ENCODE measurements at regions not wholly inside any gene's neighbourhood (a gene's known extent, or its start where the extent isn't known, plus 50 kb on each side); places are given as distances from the start of the nearest gene placed in this dataset.

- WGBS (ENCODE audit: insufficient coverage, insufficient replicate concordance, low lambda C conversion rate, missing lambda C conversion rate) = 54% methylated on average over 6 of the region's 6 CpGs
- no TSS peak for BruUV-seq (replicated peaks)
- POLR2A ChIA-PET = no interaction called here
Observed at GRCh38 chr10:28982974-28983373, 305.7 kb downstream of the BAMBI start.

More at GRCh38 chr10:28982974-28983373, 305.7 kb downstream of the BAMBI start:
- ChIA-PET RAD21 (ENCODE audit: unreplicated experiment) (no interaction called here), CTCF (no interaction called here), SMC1A (ENCODE audit: uncharacterized antibody, unreplicated experiment) (no interaction called here)
- H4K20me1 ChIP-seq (ENCODE audit: control insufficient read depth, insufficient read depth) = no peaks in the 10 kb centered on the region
- no peak for TF ChIP-seq CHD4 (IDR thresholded peaks at IDR 0.05)
- no peak for TF ChIP-seq BCL3 (IDR thresholded peaks at IDR 0.05; ENCODE audit: borderline replicate concordance, insufficient read depth, low read depth, low read length, poor library complexity, severe bottlenecking)
- no peak for TF ChIP-seq NFXL1 (IDR thresholded peaks at IDR 0.05; ENCODE audit: borderline replicate concordance)
- TF ChIP-seq BRCA1 (IDR thresholded peaks at IDR 0.05; ENCODE audit: low read depth, low read length) = no peak
- TF ChIP-seq RELA (IDR thresholded peaks at IDR 0.05; ENCODE audit: borderline replicate concordance, partially characterized antibody) = no peak
- TF ChIP-seq STAT1 (conservative IDR thresholded peaks at IDR 0.05) = no peak
- TF ChIP-seq USF1 (IDR thresholded peaks at IDR 0.05; ENCODE audit: borderline replicate concordance, extremely low read length, insufficient read depth, low read depth, low read length) = no peak
- no peak for TF ChIP-seq NFYB (IDR thresholded peaks at IDR 0.05; ENCODE audit: insufficient read depth, low read depth, low read length)
- no peak for TF ChIP-seq ZNF24 (IDR thresholded peaks at IDR 0.05)
- no peak for TF ChIP-seq E2F8 (IDR thresholded peaks at IDR 0.05; ENCODE audit: low read depth, partially characterized antibody)
- no peak for TF ChIP-seq SKIL (IDR thresholded peaks at IDR 0.05; ENCODE audit: low read depth, poor library complexity, severe bottlenecking)
- TF ChIP-seq NBN (IDR thresholded peaks at IDR 0.05) = no peak
- TF ChIP-seq IKZF2 (IDR thresholded peaks at IDR 0.05) = no peak
- no peak for TF ChIP-seq SMAD1 (IDR thresholded peaks at IDR 0.05; ENCODE audit: low read depth, partially characterized antibody)
- no peak for TF ChIP-seq KDM1A (IDR thresholded peaks at IDR 0.05; ENCODE audit: borderline replicate concordance)
- no peaks in the 10 kb centered on the region for H3K4me1 ChIP-seq (ENCODE audit: control insufficient read depth, insufficient read depth, low read length)
- intact Hi-C loops (cut with micrococcal nuclease; ENCODE audit: unreplicated experiment) = no loop called here
- no peak overlapping the region for H3K4me2 ChIP-seq (ENCODE audit: control insufficient read depth, insufficient read depth)
- in situ Hi-C loops (cut with MboI) = no loop called here
- H3K27me3 ChIP-seq (replicated peaks in 1 of 2; ENCODE audit: control insufficient read depth in 2 of 2, insufficient read depth in 2 of 2, low read length in 1 of 2) = no peaks in the 10 kb centered on the region
- no peak for DNase-seq (ENCODE audit: low read depth, low spot score)
- no peak overlapping the region for H3K27ac ChIP-seq (ENCODE audit: control insufficient read depth, insufficient read depth)
- no peak overlapping the region for H3K9ac ChIP-seq (ENCODE audit: control insufficient read depth, insufficient read depth, low read length)
- no peaks in the 10 kb centered on the region for H3K79me2 ChIP-seq (ENCODE audit: control insufficient read depth, insufficient read depth, low read length)
- H2AFZ ChIP-seq (ENCODE audit: control insufficient read depth, low read depth, low read length) = no peak overlapping the region
- H3K9me3 ChIP-seq (replicated peaks; ENCODE audit: control insufficient read depth, insufficient read depth, low read length) = no peaks in the 10 kb centered on the region
- no peak for ATAC-seq
- no peaks in the 10 kb centered on the region for H3K36me3 ChIP-seq (ENCODE audit: control insufficient read depth in 2 of 2, insufficient read depth in 2 of 2, low read length in 1 of 2)
- no peak for FAIRE-seq
- no peak overlapping the region for H3K4me3 ChIP-seq

Measured in GM12878 (cell line).